ENCODE measurements at regions not wholly inside any gene's neighbourhood (a gene's known extent, or its start where the extent isn't known, plus 50 kb on each side); places are given as distances from the start of the nearest gene placed in this dataset.
A peak's percentile ranks its signal among the peaks of the same experiment; 100 is the strongest.

GRCh38 chr16:65665586-65665985 lies 543.7 kb upstream of the CDH11 start:
- DNase-seq (ENCODE audit: low spot score) = no peak
- Mint-ChIP-seq H3K27ac (ENCODE audit: unreplicated experiment) (no peak overlapping the region), H3K4me3 (ENCODE audit: unreplicated experiment) (no peak overlapping the region), H3K27me3 (ENCODE audit: low read depth) (no peaks in the 10 kb centered on the region), H3K9me3 (ENCODE audit: low read depth) (no peaks in the 10 kb centered on the region), H3K36me3 (ENCODE audit: low read depth) (no peaks in the 10 kb centered on the region), H3K4me1 (ENCODE audit: low read depth) (peaks cover 22% of the 10 kb centered on the region)
- TF ChIP-seq, protein P1, sequence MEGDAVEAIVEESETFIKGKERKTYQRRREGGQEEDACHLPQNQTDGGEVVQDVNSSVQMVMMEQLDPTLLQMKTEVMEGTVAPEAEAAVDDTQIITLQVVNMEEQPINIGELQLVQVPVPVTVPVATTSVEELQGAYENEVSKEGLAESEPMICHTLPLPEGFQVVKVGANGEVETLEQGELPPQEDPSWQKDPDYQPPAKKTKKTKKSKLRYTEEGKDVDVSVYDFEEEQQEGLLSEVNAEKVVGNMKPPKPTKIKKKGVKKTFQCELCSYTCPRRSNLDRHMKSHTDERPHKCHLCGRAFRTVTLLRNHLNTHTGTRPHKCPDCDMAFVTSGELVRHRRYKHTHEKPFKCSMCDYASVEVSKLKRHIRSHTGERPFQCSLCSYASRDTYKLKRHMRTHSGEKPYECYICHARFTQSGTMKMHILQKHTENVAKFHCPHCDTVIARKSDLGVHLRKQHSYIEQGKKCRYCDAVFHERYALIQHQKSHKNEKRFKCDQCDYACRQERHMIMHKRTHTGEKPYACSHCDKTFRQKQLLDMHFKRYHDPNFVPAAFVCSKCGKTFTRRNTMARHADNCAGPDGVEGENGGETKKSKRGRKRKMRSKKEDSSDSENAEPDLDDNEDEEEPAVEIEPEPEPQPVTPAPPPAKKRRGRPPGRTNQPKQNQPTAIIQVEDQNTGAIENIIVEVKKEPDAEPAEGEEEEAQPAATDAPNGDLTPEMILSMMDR (IDR thresholded peaks at IDR 0.05) = no peak

DNA sequence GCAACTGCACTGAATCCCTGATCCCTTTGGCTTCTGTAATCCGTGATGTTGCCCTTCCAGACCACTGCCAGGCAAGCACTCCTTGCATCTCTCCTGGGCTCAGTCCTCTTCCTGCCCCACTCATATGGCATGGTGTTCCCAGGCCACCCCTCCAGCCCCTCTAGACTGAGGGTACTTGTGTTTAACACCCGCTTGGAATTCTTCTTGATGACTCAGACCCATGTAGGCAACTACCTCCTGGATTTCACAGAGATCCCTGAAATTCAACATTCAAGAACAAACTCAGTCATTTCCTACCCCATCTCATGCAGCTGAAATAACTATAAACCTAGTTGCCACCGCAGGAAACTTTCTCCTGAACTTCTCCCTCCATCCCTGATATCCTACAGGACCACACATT lies 541.9 kb upstream of the CDH11 start:
- H3K4me3 Mint-ChIP-seq (ENCODE audit: unreplicated experiment) = no peak overlapping the region
- no peaks in the 10 kb centered on the region for H3K36me3 Mint-ChIP-seq (ENCODE audit: low read depth)
- TF ChIP-seq, protein P1 (IDR thresholded peaks at IDR 0.05) = no peak
- H3K4me1 Mint-ChIP-seq (ENCODE audit: low read depth) = peaks cover 26% of the 10 kb centered on the region
- no peaks in the 10 kb centered on the region for H3K27me3 Mint-ChIP-seq (ENCODE audit: low read depth)
- no peak for DNase-seq (ENCODE audit: low spot score)
- peak overlapping the region; percentile 65 for H3K27ac Mint-ChIP-seq (ENCODE audit: unreplicated experiment)
- H3K9me3 Mint-ChIP-seq (ENCODE audit: low read depth) = no peaks in the 10 kb centered on the region

GRCh38 chr16:65662256-65662655 lies 540.4 kb upstream of the CDH11 start:
- Mint-ChIP-seq H3K27ac (ENCODE audit: unreplicated experiment) (no peak overlapping the region), H3K27me3 (ENCODE audit: low read depth) (no peaks in the 10 kb centered on the region), H3K4me1 (ENCODE audit: low read depth) (peaks cover 38% of the 10 kb centered on the region), H3K9me3 (ENCODE audit: low read depth) (no peaks in the 10 kb centered on the region), H3K36me3 (ENCODE audit: low read depth) (no peaks in the 10 kb centered on the region), H3K4me3 (ENCODE audit: unreplicated experiment) (no peak overlapping the region)
- TF ChIP-seq, protein P1 (IDR thresholded peaks at IDR 0.05) = no peak
- no peak for DNase-seq (ENCODE audit: low spot score)

- Mint-ChIP-seq H3K4me3 (ENCODE audit: unreplicated experiment) (no peak overlapping the region), H3K27ac (ENCODE audit: unreplicated experiment) (no peak overlapping the region), H3K4me1 (ENCODE audit: low read depth) (peaks cover 39% of the 10 kb centered on the region), H3K9me3 (ENCODE audit: low read depth) (no peaks in the 10 kb centered on the region), H3K36me3 (ENCODE audit: low read depth) (no peaks in the 10 kb centered on the region), H3K27me3 (ENCODE audit: low read depth) (no peaks in the 10 kb centered on the region)
- TF ChIP-seq, protein P1 (IDR thresholded peaks at IDR 0.05) = no peak
- DNase-seq (ENCODE audit: low spot score) = no peak
These were observed 539.7 kb upstream of the CDH11 start for GRCh38 chr16:65661558-65661957.

DNA sequence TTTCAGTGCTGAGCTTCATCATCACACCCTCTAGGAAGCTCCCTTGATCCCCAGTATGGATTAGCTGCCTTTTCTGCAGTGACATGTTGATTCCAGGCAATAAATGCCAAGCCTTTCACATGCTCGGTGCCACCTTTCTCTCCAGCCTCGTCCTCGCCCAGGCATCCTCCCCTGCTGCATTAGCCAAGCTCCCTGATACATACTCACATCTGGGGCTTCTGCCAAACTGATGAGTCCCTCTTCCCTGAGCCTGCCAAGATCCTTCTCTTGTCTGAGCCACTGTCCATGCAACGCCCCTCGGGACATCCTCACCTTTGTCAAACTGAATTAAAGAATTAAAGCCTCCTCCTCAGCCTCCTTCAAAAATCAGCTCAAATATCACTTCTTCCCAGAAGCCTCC lies 538.5 kb upstream of the CDH11 start:
- no peaks in the 10 kb centered on the region for H3K36me3 Mint-ChIP-seq (ENCODE audit: low read depth)
- no peak overlapping the region for H3K4me3 Mint-ChIP-seq (ENCODE audit: unreplicated experiment)
- no peaks in the 10 kb centered on the region for H3K9me3 Mint-ChIP-seq (ENCODE audit: low read depth)
- H3K27me3 Mint-ChIP-seq (ENCODE audit: low read depth) = no peaks in the 10 kb centered on the region
- H3K27ac Mint-ChIP-seq (ENCODE audit: unreplicated experiment) = no peak overlapping the region
- H3K4me1 Mint-ChIP-seq (ENCODE audit: low read depth) = peaks cover 35% of the 10 kb centered on the region
- TF ChIP-seq, protein P1 (IDR thresholded peaks at IDR 0.05) = no peak
- no peak for DNase-seq (ENCODE audit: low spot score)
